ENCODE measurements at regions not wholly inside any gene's neighbourhood (a gene's known extent, or its start where the extent isn't known, plus 50 kb on each side); places are given as distances from the start of the nearest gene placed in this dataset.
A peak's percentile ranks its signal among the peaks of the same experiment; 100 is the strongest.

DNA sequence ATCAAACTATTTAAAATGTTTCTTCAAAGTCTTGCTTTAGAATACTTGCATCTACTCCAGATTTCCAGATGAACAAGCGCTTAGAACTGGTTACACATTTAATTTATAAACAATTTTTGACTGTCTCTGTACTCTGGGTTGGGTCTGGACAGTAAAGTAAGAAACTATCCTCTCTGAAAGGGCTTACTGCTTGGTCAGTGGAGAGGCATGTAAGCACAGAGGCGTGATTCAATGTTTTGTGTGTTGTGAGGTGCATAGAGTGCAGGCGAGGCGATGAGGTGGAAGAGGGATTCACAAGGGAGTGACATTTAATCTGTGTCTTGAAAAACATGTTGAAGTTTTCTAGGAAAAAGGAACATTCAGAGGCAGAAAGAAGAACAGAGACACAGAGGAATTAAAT lies 231.4 kb downstream of the VEGFC start:
- DNase-seq, result no peak
- Histone ChIP-seq H3K4me3 (no peak overlapping the region), H3K27me3 (no peaks in the 10 kb centered on the region), H3K27ac (no peak overlapping the region), H3K9me3 (no peaks in the 10 kb centered on the region), H3K36me3 (no peaks in the 10 kb centered on the region), H3K4me1 (no peaks in the 10 kb centered on the region)
- intact Hi-C loops (cut with DNase I), result loop anchor here in 7 of 10 donors (5.0 to 10.0 kb wide), 5 partner anchors 223 to 486 kb away; partner anchors contain the start of gene VEGFC (in 3 of the 7)
- no peak for ATAC-seq
- WGBS, 4 donors, result 72 to 95% (median 93%) methylated on average over 4 of the region's 4 CpGs
- TF ChIP-seq POLR2A (IDR thresholded peaks at IDR 0.05), result no peak
- TF ChIP-seq, protein P1, sequence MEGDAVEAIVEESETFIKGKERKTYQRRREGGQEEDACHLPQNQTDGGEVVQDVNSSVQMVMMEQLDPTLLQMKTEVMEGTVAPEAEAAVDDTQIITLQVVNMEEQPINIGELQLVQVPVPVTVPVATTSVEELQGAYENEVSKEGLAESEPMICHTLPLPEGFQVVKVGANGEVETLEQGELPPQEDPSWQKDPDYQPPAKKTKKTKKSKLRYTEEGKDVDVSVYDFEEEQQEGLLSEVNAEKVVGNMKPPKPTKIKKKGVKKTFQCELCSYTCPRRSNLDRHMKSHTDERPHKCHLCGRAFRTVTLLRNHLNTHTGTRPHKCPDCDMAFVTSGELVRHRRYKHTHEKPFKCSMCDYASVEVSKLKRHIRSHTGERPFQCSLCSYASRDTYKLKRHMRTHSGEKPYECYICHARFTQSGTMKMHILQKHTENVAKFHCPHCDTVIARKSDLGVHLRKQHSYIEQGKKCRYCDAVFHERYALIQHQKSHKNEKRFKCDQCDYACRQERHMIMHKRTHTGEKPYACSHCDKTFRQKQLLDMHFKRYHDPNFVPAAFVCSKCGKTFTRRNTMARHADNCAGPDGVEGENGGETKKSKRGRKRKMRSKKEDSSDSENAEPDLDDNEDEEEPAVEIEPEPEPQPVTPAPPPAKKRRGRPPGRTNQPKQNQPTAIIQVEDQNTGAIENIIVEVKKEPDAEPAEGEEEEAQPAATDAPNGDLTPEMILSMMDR (IDR thresholded peaks at IDR 0.05), result no peak

DNA sequence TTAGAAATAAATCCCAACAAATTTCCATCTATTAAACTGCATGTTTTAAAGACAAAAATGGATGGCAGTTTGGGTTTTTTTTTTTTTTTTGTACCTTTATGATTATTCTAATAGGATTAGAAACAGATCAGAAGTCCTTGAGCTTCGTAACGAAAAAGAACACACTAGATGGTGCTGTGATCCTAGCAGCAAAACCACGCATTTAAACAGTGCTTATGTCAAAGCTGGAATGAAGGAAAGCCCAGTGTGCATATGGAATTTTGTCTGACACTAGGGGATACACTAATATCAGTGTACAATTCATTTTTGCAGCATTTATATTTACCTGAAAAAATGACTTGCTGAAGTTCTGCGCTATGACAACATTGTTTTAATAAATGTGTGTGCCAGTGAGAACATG lies 229.1 kb downstream of the VEGFC start:
- WGBS, 4 donors, result 45 to 55% (median 52%) methylated on average over 4 of the region's 4 CpGs
- Histone ChIP-seq H3K27me3 (no peaks in the 10 kb centered on the region), H3K36me3 (no peaks in the 10 kb centered on the region), H3K4me3 (no peak overlapping the region), H3K4me1 (no peaks in the 10 kb centered on the region), H3K9me3 (no peaks in the 10 kb centered on the region), H3K27ac (no peak overlapping the region)
- TF ChIP-seq POLR2A (IDR thresholded peaks at IDR 0.05), result no peak
- TF ChIP-seq, protein P1 (IDR thresholded peaks at IDR 0.05), result peak in 9 of 12 donors; percentile 12 to 46 (median 29)
- ATAC-seq (peak in 1 of 4 donors; percentile 60), DNase-seq (no peak)
- intact Hi-C loops (cut with DNase I), result loop anchor here in 8 of 10 donors (2.0 to 10.0 kb wide), 6 partner anchors 221 to 484 kb away; partner anchors contain the start of gene VEGFC (in 3 of the 8)

DNA sequence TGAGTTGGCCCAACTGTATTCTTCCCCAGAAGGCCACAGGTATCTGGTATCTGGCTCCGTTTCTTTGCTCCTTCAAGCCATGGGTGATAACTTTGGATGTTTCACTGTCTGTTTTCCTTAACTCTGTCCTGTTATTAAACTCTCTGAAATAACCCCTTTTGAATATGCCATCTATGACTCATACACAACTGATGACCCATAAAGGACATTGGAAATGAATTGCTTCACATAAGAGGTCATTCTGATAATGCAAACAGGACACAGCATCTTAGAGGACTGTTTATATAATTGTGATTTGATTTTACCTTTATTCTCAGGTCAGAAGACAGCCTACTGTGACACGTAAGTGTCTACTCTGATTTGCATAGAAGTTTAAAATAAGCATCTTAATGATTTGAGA lies 227.7 kb downstream of the VEGFC start:
- H3K27ac ChIP-seq, result no peak overlapping the region
- H3K4me1 ChIP-seq, result no peaks in the 10 kb centered on the region
- H3K27me3 ChIP-seq, result no peaks in the 10 kb centered on the region
- no peak for TF ChIP-seq POLR2A (IDR thresholded peaks at IDR 0.05)
- TF ChIP-seq, protein P1 (IDR thresholded peaks at IDR 0.05), result no peak
- ATAC-seq (no peak), DNase-seq (no peak)
- intact Hi-C loops (cut with DNase I), result loop anchor here in 6 of 10 donors (2.0 to 10.0 kb wide), 5 partner anchors 220 to 482 kb away; partner anchors contain the start of gene VEGFC (in 3 of the 6)
- no peaks in the 10 kb centered on the region for H3K9me3 ChIP-seq
- WGBS, 4 donors, result 89 to 96% (median 95%) methylated on average over 2 of the region's 2 CpGs
- no peak overlapping the region for H3K4me3 ChIP-seq
- H3K36me3 ChIP-seq, result no peaks in the 10 kb centered on the region

DNA sequence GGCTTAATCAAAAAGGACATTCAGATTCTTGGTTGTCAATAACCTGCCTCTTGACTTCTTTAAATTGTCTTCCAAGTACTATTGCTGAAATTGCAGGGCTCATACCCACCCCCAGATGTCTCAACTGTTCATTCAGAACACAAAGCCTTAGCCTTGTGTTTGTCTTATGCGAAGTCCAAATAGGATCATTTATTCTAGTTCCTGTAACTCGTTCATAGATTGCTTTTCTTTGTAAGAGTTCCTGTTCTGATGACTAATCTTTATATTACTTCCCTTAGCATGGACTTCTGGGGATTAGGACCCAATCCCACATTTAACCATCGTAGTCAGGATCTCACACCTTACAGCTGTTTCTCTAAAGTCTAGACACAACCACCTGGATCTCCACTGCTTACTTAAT lies 226.0 kb downstream of the VEGFC start:
- Histone ChIP-seq H3K9me3 (no peaks in the 10 kb centered on the region), H3K4me1 (no peaks in the 10 kb centered on the region), H3K27ac (no peak overlapping the region), H3K36me3 (no peaks in the 10 kb centered on the region), H3K4me3 (no peak overlapping the region), H3K27me3 (no peaks in the 10 kb centered on the region)
- 56 to 64% (median 58%) methylated on average over 3 of the region's 3 CpGs for WGBS, 4 donors
- no peak for TF ChIP-seq POLR2A (IDR thresholded peaks at IDR 0.05)
- TF ChIP-seq, protein P1 (IDR thresholded peaks at IDR 0.05), result no peak
- intact Hi-C loops (cut with DNase I), result loop anchor here in 5 of 10 donors (5.0 to 10.0 kb wide), 4 partner anchors 218 to 478 kb away; partner anchors contain the start of gene VEGFC (in 3 of the 5)
- no peak for ATAC-seq
- DNase-seq, result no peak
